Stimulated activated CD4-positive, alpha-beta T cell treated with anti-CD3 and anti-CD28 coated beads, Interleukin-12 subunit alpha, Interleukin-12 subunit beta, amount 100 ng/mL, for 48 hours (primary cell): ENCODE measurements at regions not wholly inside any gene's neighbourhood (a gene's known extent, or its start where the extent isn't known, plus 50 kb on each side); places are given as distances from the start of the nearest gene placed in this dataset.
"Not testable (repeated sequence)": the region's sequence is repeated elsewhere in the genome, so short reads cannot be mapped to it uniquely, and the experiment has no call there.

Experiments used
- DNase-seq, 3 donors: peaks; one replicate each; pipeline ENCODE4 v3.0.0-alpha.2; 2020; ENCODE audit warnings: low read depth in 2 of 3, low spot score in 1 of 3

DNA sequence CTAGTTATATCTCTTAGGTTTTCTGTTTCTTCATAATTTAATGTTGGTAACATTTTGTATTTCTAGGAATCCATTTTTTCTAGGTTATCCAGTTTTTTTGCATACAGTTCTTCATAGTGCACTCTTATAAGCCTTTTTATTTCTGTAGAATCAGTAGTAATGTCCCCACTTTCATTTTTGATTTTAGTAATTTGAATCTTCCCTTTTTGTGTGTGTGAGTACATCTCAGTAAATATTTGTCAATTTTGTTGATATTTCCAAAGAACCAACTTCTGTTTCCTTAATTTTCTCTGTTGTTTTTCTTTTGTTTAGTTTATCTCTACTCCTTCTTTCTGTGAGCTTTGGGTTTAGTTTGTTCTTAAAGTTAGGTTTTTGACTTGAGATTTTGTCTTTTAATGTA, 507.3 kb upstream of the RGS6 start:
- no peak for DNase-seq

DNA sequence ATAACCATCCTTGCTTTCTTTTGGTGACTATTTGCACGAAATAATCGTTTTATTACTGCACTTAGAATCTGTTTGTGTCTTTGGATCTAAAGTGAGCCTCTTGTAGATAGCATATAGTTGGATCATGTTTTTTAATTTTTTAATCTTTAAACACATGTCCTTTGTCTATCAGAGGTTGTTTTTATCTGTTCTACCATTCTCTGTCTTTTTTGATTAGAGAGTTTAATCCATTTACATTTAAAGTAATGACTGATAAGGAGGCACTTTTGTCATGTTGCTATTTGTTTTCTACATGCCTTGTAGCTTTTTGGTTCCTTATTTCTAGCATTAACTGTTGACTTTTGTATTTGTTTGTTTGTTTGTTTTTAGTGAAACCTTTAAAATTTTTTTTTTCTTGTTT, 506.2 kb upstream of the RGS6 start:
- DNase-seq = no peak

DNA sequence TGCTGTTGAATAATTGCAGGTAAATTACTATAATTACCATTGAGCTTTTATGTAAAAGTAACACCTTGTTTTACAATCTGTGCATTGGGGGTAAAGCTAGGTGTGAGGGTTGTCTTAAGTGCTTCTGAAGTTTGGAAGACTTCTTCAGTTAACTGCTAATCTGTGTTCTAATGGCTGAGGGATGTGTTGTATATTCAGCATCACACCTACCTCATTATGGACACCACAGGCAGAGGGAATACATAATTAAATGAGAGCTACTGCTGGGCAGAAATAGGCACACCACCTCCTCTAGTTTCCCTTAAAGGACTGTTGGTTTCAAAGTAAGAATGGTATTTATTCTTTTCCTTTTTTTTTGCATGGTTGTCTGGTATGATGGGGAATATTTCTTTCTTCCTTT, 502.3 kb upstream of the RGS6 start:
- DNase-seq = no peak

DNA sequence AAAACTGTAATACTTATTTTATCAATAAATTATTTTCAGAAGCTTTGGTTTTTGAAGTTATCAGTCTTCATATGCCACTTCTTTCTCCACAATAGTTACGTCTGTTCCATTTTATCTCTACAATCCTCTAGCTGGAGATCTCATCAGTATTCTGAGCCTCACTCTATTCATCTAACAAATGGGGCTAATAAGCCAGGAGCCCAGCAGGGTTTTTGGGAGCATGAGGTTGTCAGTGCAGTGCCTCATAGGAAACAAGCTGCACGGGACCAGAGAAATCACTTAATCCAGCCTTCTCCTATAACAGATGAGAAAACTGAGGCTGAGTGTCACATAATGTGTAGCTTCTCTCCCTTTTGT, 501.9 kb upstream of the RGS6 start:
- no peak for DNase-seq

DNA sequence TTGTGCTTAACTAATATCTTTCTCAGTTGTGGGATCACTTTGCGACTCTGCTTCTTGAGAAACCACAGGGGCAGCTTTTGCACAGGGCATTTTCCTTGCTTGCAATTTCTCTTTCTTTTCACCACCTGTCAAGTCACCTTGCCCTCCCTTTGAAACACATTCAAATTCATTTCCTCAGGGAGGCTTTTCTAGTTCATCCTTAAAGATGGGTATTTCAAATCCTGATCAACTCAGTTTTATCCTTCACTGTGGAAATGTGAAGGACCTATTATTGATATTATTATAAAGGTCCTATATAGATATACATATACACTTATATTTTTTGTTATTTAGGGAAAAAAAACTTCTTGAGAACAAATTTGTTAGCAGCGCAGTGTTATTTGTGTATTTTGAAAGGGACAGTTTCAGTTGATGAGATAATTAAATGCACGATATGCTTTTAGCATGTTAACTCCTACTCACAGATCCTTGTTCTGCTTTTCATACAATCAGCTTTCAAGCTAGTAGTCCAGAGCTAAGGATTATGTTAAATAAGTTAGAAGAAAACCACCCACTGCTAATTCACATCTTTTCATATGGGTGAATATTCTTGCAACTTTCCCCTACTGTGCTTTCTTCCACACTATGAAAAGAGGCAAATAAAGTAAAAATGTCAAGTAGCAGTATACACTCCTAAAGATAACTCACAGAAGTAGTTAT, 501.4 kb upstream of the RGS6 start:
- no peak for DNase-seq

DNA sequence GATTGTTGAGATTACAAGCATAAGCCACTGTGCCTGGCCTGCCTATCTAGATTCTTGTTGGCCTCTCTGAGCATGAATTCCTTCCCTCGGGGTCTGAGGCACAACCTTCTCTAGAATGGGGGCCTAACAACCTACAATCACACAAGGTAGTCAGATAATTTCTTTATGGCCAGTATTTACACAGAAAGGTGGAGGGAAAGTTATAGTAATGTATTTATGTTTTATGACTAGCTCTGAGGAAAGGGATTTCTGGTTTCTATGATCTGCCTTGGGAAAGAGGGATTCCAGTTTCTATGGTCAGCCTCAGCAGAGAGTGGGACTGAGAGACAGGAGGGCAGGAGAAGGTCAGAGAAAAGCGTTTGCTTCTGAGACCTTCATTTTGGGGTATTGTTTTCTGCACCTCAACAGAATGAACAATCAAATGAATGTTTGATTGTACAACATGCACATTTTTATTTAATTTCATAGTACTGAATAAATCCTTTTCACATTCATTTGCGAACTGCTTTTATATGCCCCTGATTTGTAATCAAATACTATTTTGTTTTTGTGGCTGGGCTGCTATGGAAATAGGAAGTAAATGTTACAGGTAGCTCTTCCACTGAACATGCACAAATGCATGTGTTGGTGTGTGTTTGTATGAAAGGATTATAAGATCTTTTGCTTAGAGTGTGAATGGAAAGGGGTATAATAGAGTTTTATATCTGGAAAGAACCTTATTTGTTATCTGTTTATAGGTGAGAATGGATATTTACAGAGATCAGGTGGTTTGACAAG, 499.7 kb upstream of the RGS6 start:
- no peak for DNase-seq

DNA sequence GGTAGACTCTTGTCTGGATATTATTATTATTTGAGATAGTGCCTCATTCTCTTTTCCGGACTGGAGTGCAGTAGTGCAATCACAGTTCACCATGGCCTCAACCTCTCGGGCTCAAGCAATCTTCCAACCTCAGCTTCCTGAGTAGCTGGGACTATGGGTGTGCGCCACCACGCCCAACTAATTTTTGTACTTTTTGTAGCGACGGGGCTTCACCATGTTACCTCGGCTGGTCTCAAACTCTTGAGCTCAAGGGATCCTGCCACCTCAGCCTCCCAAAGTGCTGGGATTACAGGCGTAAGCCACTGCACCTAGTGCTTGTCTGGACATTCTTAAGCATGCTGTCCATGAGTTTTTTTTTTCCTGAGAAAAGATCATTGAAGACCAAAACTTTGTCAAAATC, 498.9 kb upstream of the RGS6 start:
- no peak for DNase-seq

DNA sequence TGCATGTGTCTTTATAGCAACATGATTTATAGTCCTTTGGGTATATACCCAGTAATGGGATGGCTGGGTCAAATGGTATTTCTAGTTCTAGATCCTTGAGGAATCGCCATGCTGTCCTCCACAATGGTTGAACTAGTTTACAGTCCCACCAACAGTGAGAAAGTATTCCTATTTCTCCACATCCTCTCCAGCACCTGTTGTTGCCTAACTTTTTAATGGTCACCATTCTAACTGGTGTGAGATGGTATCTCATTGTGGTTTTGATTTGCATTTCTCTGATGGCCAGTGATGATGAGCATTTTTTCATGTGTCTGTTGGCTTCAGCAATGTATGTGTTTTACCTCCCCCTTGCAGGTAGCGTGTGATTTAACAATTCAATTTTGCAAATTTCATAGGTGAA, 496.6 kb upstream of the RGS6 start:
- DNase-seq = not testable (repeated sequence)

DNA sequence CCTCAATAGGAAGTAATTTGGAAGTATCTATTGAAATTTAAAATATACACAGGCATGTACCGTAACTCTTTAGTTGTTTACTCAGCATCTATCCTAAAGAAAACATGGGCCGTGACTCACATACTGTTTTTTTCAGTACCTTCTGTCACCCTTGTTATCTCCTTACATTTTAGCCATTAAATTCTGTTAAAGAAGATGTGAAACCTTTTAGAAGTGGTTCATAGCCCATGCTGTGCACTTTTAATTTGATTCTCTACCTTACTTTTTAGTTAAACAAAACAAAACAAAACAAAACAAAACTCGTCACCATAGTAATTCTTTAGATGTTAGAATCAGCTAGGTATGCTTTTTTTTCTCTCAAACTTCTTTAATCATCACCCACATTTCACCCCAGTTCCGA, 494.4 kb upstream of the RGS6 start:
- no peak for DNase-seq

DNA sequence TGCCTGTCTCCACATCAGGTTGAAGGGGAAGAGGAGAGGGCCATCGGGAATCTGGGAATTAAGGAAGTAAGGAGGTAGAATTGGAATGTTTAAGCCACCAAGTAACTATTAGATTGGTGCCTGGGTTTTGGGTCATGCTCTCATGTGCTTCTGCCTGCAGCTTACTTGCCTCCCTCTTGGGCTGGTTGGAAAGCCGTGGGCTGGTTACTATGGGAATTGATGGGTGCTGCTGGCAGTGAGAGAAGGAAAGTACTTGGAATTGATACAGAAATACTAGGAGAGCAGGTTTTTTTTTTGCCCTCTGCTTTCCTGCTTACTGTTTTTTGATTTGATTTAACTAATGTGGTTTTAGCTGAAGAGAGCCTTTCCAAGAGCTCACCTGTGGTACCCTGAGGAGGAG, 493.5 kb upstream of the RGS6 start:
- DNase-seq = no peak

DNA sequence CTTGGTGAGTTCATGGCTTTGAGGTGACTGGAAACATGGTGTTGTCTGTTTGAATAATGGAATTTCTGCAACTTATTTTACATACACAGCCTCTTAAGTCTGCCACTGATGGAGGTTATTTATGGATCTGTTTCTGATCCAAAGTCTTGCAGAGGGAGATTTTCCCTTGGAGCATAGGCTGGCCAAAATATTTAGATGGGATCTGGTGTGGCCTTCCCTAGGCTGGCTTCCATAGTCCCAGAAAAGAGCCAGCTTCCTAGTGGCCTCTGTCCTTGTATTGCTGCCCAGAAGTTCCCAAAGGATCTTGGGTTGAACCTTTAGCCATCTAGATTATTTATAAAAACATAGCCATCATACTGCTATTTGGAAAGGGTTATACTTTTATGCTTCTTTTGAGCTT, 491.1 kb upstream of the RGS6 start:
- no peak for DNase-seq

DNA sequence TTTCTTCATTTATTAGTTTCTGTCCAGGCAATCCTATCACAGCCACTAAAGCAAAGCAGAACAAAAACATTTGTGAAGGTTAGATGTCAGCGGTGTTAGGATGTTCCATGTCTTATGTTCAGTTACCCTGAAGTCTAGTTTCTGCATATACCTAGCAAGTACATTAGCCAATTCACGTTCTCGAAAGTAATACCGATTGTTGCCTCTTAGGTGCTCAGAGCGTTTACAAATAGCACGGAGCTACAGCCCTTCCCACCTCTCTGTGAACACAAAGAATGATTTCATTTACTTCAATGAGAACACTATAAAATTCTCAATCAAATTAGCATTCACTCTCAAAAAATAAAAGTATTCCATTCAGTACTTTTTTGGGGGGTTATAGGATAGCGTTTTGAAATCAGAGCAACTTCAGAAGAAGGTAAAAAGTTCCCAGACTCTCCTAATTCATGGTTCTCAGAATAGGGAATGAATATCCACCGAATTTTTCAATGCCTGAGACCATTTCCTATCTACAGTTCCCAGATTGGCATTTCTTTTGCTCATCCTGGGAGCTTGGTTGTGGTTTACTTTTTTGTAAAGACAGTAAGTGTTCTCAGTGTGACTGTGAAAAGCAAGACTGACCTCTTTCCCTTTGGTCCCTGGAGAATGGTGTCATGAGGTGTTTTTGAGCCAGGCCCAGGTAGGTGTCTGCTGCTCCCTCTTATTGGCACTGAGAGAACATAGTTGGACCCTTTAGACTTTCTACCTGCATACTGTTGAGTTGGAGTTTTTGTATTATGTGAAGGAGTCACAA, 488.0 kb upstream of the RGS6 start:
- DNase-seq = no peak

DNA sequence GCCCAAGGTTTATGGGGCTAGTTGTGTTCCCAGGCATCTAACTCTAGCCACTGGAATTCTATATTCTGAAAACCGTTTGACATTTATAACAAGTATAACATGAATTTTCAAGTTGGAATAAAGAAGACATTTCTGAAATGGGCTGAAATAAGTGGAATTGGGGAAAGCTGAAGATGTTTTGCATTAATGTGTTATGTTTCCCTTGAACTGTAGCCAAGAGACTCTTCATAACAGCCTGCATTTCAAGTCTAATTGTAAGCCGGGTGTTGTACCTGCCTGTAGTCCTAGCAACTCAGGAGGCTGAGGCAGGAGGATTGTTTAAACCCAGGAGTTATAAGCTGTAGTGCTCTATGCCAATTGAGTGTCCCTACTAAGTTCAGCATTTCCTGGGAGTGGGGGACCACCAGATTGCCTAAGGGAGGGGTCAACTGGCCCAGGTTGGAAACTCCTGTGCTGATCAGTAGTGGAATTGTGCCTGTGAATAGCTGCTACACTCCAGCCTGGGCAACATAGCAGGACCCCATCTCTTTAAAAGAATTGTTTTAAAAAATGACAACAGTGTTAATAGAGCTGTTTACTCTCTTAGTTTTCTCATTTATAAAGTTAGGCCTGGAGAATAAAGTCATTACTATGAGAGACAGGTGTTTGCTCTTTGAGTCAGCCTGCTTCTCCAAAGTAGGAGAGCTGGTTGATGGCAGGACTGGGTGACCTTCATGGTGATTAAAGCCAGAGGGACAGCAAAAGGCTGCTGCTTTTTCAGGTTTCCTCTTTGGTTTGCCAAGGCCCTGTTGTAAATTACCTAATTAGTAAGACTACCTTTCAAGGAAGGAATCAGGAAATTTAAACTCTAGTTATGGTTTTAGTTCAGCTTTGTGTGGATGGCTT, 483.6 kb upstream of the RGS6 start:
- DNase-seq = no peak

DNA sequence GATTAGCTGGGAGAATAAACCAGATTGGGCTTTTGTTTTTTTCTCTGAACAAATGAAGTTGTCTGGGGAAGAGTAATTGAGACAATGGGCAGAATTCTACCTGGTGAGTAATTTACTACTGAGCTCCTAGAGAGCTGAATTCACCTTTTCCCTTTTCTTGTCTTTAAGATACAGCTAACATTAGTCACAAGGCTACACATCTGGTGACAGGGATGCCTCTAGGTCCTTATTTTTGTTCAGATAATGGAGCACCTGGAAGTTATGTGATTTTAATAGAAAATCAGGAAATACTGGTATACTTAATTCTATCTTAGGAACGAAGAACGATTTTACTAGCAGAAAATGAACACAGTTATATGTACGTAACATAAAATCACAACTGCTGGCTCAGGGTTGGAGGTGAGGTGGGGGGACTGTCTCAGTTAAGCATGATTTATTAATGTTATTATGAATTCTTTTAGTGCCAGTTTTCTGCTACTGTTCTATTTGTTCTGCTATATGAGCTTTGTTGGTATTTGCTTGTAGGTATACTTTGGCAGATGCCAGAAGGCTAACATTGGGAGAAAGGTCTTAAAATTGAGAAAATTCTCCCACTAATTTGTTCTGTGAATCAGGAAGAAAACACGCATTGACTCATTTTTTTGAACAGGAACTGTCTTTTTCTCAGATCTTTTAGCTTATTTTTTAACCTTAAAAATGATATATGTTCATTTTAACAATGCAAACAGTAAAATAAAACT, 482.7 kb upstream of the RGS6 start:
- no peak for DNase-seq

DNA sequence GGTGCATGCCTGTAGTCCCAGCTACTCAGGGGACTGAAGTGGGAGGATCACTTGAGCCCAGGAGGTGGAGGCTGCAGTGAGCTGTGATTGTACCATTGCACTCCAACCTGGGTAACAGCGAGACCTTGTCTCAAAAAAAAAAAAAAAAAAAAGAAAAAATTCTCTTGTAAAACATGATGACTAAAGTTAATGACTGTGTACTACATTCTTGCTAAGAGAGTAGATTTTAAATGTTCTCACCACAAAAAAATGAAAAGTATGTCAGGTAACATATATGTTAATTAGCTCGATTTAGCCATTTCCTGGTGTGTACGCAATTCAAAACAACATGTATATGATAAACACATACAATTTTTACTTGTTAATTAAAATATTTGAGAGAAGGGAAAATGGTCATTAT, 480.7 kb upstream of the RGS6 start:
- no peak for DNase-seq

DNA sequence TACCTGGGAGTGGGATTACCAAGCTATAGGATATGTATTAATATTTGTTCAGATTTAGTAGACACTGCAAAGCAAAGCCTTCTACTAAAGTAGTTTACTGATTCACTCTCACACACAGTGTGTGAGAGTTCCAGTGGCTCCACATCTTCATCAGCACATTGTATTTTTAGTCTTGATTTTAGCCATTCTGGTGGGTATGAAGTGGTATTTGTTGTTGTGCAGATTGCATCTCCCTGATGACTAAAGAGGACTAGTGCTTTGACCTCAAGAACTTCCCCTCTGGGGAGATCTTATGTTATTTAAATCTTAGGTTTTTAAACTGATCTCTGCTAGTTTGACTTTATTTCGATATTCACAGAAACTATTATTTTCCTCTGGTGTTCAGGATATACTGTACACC, 479.7 kb upstream of the RGS6 start:
- no peak for DNase-seq

DNA sequence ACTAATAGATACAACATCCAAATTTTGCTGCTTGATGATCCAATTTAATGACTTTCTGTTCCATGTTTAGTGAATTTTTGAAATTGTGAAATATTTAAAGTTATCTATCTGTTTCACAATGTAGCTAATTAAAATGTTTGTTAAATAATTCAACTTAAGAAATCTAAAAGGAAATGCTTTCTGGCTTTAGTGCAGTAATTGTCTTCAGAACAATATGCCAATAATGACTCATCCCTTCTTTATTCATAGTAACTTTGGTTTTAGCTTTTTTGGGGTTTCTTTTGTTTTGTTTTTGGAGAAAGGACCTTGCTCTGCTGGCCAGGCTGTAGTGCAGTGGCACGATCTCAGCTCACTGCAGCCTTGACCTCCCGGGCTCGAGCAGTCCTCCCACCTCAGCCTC, 479.2 kb upstream of the RGS6 start:
- no peak for DNase-seq

DNA sequence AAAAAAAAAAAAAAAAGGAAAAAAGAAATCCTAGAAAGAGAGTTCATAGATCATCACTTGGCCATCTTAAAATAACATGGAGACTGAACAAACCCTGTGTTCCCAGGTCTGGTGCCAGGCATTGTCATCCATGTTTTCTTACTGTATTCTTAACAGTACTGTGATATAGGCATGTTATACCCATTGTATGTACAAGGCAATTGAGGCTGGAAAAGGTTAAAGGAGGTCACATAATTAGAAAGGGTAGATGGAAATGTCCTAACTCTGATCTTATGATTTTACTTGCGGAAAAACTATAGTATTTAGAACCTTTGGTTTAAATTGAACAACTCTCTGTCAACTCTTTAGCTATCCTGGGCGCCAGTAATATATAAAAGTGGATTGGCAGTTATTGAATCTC, 478.2 kb upstream of the RGS6 start:
- no peak for DNase-seq

DNA sequence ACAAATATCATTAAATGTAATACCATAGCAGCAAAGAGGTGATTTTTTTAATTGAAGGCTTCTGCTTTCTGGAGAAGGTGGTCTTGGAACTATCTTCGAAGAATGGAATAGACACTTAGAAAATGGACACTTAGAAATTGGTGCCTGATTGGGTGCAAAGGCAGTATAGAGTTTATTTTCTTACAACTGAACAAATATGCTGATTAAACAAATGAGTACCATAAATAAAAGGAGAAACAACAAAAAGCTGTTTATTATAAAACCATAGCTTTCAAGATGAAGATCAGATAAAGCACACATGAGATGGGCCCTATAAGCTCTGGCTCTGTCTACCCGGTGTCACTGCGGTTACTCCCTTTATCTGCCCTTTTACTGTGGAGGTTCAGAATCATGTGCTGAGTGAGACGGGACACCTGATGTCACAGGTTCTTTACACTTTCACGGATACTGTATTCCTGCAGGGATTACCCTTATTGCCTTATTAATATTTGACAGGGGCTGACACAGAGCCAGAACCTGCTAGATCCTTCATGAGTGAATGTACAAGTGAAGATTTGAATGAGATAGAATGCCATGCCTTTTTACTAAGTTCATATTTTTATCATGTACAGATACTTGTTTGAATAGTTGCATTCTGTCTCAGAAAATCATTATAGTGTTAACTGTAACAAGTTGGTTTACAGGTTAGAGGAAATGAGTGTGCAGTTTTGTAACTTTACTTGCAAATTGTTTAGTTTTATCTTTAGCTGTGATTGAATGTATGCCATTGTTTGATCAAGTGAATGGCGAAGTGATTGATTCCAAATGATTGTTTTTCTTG, 477.5 kb upstream of the RGS6 start:
- DNase-seq = no peak

DNA sequence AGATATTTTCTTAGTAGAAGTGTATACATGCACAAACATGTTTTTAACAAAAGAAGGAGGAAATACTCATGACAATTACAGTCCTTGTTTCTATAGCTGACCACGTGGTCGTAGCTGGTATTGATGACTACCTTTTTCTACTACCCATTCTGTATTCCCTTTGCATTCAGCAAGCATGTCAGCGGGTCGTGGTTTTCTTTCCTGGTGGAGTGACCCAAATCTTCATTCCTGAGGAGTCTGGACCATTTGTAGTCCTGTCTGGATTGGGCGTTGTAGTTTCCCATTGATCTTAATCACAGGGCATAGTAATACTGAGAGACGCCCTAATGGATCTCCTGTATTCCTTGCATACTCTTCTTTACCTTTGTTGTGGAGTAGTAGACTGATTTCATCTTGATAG, 472.1 kb upstream of the RGS6 start:
- DNase-seq = no peak
